ENCODE measurements at regions not wholly inside any gene's neighbourhood (a gene's known extent, or its start where the extent isn't known, plus 50 kb on each side); places are given as distances from the start of the nearest gene placed in this dataset.

DNA sequence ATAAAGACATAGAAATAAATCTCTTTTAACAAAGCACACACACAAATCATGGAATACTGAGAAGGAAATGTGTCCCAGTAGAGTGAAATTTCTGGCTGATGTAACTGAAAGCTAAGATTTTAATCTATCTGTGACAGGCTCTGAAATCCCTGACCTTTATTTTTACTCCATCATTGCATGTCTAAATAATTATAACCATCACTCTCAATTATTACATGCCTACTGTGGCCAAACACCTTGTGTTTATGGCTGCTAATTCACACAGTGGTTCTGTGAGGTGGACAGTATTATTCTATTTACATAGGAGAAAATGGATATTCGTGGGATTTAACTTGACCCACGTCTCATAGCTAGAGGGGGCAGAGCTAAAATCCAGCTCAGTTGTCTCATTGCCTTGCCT is 438.1 kb downstream of the TLL1 start:
- in situ Hi-C loops (cut with MboI) = no loop called here
- Histone ChIP-seq H2AFZ (ENCODE audit: low read depth, low read length) (no peak overlapping the region), H3K9me3 (replicated peaks; ENCODE audit: control insufficient read depth, insufficient read depth, low read depth, low read length) (peaks cover 1% of the 10 kb centered on the region; the same call in 1 of the 2 replicates), H3K27me3 (ENCODE audit: control insufficient read depth in 2 of 2, insufficient read depth in 2 of 2, low read length in 2 of 2) (no peaks in the 10 kb centered on the region), H3K4me1 (replicated peaks in 1 of 2; ENCODE audit: control insufficient read depth in 2 of 2, insufficient read depth in 2 of 2, low read length in 2 of 2) (no peaks in the 10 kb centered on the region), H3K9me1 (ENCODE audit: control insufficient read depth, insufficient read depth, low read length) (no peaks in the 10 kb centered on the region), H3K4me2 (ENCODE audit: insufficient read depth, low read length) (no peak overlapping the region), H3K27ac (ENCODE audit: extremely low read depth, low read depth, low read length) (no peak overlapping the region), H3K9ac (ENCODE audit: insufficient read depth in 1 of 2, low read depth in 2 of 2, low read length in 2 of 2) (no peak overlapping the region), H4K20me1 (replicated peaks; ENCODE audit: control insufficient read depth, insufficient read depth, low read length) (no peaks in the 10 kb centered on the region), H3K4me3 (no peak overlapping the region), H3K36me3 (ENCODE audit: control insufficient read depth, insufficient read depth, low read length) (no peaks in the 10 kb centered on the region), H3K79me2 (ENCODE audit: control insufficient read depth, insufficient read depth, low read length) (no peaks in the 10 kb centered on the region)
- POLR2A ChIA-PET = no interaction called here
- intact Hi-C loops (cut with micrococcal nuclease) = no loop called here
- TF ChIP-seq CREBBP (IDR thresholded peaks at IDR 0.05; ENCODE audit: low read depth, low read length) (no peak), FOSL1 (tag; conservative IDR thresholded peaks at IDR 0.05) (no peak), ZNF644 (tag; IDR thresholded peaks at IDR 0.05; ENCODE audit: low read depth) (no peak), ZC3H4 (CRISPR knock-in tag; IDR thresholded peaks at IDR 0.05; ENCODE audit: borderline replicate concordance) (no peak), EP400 (IDR thresholded peaks at IDR 0.05) (no peak), STAG1 (CRISPR knock-in tag; IDR thresholded peaks at IDR 0.05; ENCODE audit: borderline replicate concordance) (no peak), ZNF583 (CRISPR knock-in tag; IDR thresholded peaks at IDR 0.05) (no peak), NFE2L1 (tag; IDR thresholded peaks at IDR 0.05; ENCODE audit: borderline replicate concordance, low read depth) (no peak), SOX6 (IDR thresholded peaks at IDR 0.05) (no peak), HDAC1 (IDR thresholded peaks at IDR 0.05) (no peak), CCAR2 (IDR thresholded peaks at IDR 0.05; ENCODE audit: low read depth, low read length) (no peak)
- TF ChIP-seq, protein P1, sequence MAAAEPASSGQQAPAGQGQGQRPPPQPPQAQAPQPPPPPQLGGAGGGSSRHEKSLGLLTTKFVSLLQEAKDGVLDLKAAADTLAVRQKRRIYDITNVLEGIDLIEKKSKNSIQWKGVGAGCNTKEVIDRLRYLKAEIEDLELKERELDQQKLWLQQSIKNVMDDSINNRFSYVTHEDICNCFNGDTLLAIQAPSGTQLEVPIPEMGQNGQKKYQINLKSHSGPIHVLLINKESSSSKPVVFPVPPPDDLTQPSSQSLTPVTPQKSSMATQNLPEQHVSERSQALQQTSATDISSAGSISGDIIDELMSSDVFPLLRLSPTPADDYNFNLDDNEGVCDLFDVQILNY (CRISPR knock-in tag; IDR thresholded peaks at IDR 0.05) = no peak
- TF ChIP-seq, protein P2, sequence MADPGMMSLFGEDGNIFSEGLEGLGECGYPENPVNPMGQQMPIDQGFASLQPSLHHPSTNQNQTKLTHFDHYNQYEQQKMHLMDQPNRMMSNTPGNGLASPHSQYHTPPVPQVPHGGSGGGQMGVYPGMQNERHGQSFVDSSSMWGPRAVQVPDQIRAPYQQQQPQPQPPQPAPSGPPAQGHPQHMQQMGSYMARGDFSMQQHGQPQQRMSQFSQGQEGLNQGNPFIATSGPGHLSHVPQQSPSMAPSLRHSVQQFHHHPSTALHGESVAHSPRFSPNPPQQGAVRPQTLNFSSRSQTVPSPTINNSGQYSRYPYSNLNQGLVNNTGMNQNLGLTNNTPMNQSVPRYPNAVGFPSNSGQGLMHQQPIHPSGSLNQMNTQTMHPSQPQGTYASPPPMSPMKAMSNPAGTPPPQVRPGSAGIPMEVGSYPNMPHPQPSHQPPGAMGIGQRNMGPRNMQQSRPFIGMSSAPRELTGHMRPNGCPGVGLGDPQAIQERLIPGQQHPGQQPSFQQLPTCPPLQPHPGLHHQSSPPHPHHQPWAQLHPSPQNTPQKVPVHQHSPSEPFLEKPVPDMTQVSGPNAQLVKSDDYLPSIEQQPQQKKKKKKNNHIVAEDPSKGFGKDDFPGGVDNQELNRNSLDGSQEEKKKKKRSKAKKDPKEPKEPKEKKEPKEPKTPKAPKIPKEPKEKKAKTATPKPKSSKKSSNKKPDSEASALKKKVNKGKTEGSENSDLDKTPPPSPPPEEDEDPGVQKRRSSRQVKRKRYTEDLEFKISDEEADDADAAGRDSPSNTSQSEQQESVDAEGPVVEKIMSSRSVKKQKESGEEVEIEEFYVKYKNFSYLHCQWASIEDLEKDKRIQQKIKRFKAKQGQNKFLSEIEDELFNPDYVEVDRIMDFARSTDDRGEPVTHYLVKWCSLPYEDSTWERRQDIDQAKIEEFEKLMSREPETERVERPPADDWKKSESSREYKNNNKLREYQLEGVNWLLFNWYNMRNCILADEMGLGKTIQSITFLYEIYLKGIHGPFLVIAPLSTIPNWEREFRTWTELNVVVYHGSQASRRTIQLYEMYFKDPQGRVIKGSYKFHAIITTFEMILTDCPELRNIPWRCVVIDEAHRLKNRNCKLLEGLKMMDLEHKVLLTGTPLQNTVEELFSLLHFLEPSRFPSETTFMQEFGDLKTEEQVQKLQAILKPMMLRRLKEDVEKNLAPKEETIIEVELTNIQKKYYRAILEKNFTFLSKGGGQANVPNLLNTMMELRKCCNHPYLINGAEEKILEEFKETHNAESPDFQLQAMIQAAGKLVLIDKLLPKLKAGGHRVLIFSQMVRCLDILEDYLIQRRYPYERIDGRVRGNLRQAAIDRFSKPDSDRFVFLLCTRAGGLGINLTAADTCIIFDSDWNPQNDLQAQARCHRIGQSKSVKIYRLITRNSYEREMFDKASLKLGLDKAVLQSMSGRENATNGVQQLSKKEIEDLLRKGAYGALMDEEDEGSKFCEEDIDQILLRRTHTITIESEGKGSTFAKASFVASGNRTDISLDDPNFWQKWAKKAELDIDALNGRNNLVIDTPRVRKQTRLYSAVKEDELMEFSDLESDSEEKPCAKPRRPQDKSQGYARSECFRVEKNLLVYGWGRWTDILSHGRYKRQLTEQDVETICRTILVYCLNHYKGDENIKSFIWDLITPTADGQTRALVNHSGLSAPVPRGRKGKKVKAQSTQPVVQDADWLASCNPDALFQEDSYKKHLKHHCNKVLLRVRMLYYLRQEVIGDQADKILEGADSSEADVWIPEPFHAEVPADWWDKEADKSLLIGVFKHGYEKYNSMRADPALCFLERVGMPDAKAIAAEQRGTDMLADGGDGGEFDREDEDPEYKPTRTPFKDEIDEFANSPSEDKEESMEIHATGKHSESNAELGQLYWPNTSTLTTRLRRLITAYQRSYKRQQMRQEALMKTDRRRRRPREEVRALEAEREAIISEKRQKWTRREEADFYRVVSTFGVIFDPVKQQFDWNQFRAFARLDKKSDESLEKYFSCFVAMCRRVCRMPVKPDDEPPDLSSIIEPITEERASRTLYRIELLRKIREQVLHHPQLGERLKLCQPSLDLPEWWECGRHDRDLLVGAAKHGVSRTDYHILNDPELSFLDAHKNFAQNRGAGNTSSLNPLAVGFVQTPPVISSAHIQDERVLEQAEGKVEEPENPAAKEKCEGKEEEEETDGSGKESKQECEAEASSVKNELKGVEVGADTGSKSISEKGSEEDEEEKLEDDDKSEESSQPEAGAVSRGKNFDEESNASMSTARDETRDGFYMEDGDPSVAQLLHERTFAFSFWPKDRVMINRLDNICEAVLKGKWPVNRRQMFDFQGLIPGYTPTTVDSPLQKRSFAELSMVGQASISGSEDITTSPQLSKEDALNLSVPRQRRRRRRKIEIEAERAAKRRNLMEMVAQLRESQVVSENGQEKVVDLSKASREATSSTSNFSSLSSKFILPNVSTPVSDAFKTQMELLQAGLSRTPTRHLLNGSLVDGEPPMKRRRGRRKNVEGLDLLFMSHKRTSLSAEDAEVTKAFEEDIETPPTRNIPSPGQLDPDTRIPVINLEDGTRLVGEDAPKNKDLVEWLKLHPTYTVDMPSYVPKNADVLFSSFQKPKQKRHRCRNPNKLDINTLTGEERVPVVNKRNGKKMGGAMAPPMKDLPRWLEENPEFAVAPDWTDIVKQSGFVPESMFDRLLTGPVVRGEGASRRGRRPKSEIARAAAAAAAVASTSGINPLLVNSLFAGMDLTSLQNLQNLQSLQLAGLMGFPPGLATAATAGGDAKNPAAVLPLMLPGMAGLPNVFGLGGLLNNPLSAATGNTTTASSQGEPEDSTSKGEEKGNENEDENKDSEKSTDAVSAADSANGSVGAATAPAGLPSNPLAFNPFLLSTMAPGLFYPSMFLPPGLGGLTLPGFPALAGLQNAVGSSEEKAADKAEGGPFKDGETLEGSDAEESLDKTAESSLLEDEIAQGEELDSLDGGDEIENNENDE (IDR thresholded peaks at IDR 0.05; ENCODE audit: low read depth, low read length) = no peak
- CTCF ChIA-PET (ENCODE audit: low intra/inter-chr PET ratio) = no interaction called here
- no TSS peak for BruUV-seq (replicated peaks)
- 0% methylated on average over 2 of the region's 2 CpGs for WGBS (ENCODE audit: insufficient coverage, low coverage, missing lambda C conversion rate)
- no peak for FAIRE-seq
- no peak for ATAC-seq
- no peak for DNase-seq (ENCODE audit: extremely low read depth in 1 of 4, low spot score in 3 of 4)
